Body of pancreas (tissue), 4 donors: ENCODE measurements at regions not wholly inside any gene's neighbourhood (a gene's known extent, or its start where the extent isn't known, plus 50 kb on each side); places are given as distances from the start of the nearest gene placed in this dataset.

Experiments
- POLR2A ChIP-seq, 3 donors: fragments of 450-650 bp; IDR thresholded peaks; one replicate each; pipeline ENCODE4 v1.6.1; 2016; ENCODE audit warnings: antibody characterized with exemption in 3 of 3, mild to moderate bottlenecking in 2 of 3
- TF ChIP-seq, protein P1 (sequence below), 7 experiments: fragments of 450-650 bp in 4 of 7; fragments of 200-600 bp in 3 of 7; sonication (generic) in 3 of 7; IDR thresholded peaks; one replicate each; pipeline ENCODE4 v1.5.1; 2016 to 2019; ENCODE audit warnings: antibody characterized with exemption in 7 of 7

DNA sequence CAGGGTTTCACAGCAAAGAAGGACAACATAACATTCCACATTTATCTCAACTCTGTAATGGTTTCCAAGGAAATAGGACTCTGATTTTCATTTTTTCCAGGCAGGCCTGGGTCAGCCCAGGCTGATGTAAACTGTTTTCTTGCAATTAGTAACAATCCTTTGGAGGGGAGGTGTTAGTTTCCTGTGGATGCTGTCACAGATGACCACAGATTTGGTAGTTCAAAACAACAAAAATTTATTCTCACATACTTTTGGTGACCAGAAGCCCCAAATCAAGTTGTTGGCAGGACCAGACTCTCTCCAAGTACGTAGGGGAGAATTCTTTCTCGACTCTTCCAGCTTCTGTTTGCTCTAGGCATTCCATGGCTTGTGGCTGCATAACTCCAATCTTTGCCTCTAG lies 88.0 kb downstream of the EDEM1 start:
- TF ChIP-seq, protein P1, sequence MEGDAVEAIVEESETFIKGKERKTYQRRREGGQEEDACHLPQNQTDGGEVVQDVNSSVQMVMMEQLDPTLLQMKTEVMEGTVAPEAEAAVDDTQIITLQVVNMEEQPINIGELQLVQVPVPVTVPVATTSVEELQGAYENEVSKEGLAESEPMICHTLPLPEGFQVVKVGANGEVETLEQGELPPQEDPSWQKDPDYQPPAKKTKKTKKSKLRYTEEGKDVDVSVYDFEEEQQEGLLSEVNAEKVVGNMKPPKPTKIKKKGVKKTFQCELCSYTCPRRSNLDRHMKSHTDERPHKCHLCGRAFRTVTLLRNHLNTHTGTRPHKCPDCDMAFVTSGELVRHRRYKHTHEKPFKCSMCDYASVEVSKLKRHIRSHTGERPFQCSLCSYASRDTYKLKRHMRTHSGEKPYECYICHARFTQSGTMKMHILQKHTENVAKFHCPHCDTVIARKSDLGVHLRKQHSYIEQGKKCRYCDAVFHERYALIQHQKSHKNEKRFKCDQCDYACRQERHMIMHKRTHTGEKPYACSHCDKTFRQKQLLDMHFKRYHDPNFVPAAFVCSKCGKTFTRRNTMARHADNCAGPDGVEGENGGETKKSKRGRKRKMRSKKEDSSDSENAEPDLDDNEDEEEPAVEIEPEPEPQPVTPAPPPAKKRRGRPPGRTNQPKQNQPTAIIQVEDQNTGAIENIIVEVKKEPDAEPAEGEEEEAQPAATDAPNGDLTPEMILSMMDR (IDR thresholded peaks at IDR 0.05): no peak
- TF ChIP-seq POLR2A (IDR thresholded peaks at IDR 0.05): no peak
